Ovary (tissue), 7 donors: ENCODE measurements at regions not wholly inside any gene's neighbourhood (a gene's known extent, or its start where the extent isn't known, plus 50 kb on each side); places are given as distances from the start of the nearest gene placed in this dataset.

Experiments
- DNase-seq, 5 donors: peaks; one replicate each; pipeline ENCODE4 v3.0.0-alpha.2; 2019 to 2020
- H3K27ac ChIP-seq, 2 donors: fragments of 200-600 bp; one replicate each; pipeline versions ENCODE4 v1.5.1 to v1.8.0; 2019 to 2022
- H3K27me3 ChIP-seq: fragments of 200-600 bp; one replicate; pipeline ENCODE4 v1.8.0; 2022
- H3K36me3 ChIP-seq: fragments of 200-600 bp; sonication (generic); one replicate; pipeline ENCODE4 v1.5.1; 2019
- H3K4me1 ChIP-seq: one replicate; pipeline ENCODE4 v1.8.1; 2013; ENCODE audit warnings: mild to moderate bottlenecking, moderate library complexity; ENCODE audit not compliant: insufficient read depth
- H3K4me3 ChIP-seq: fragments of 200-600 bp; sonication (generic); one replicate; pipeline ENCODE4 v1.5.1; 2017
- H3K9me3 ChIP-seq, 2 donors: fragments of 200-600 bp in 1 of 2; sonication (generic) in 1 of 2; one replicate each; pipeline versions ENCODE4 v1.5.1 to v1.8.1; 2013 to 2019; ENCODE audit warnings: mild to moderate bottlenecking in 1 of 2, moderate library complexity in 1 of 2
- EP300 ChIP-seq: sonication (generic); formaldehyde crosslinking; IDR thresholded peaks from one replicate; pipeline ENCODE4 v1.6.1; 2017; ENCODE audit warnings: antibody characterized with exemption
- POLR2A ChIP-seq: fragments of 450-650 bp; IDR thresholded peaks from one replicate; pipeline ENCODE4 v1.6.1; 2017; ENCODE audit warnings: antibody characterized with exemption, mild to moderate bottlenecking, moderate library complexity
- WGBS, 3 donors: extraction: QIAGEN DNeasy Blood & Tissue Kit in 1 of 3; methylation state at CpG; one replicate each; pipeline versions ENCODE4 v1.1.5 to v1.1.7; 2013 to 2017; 5-methylcytosine and 5-hydroxymethylcytosine counted together
- intact Hi-C, 4 donors: fragments of 100-400 bp; cut with DNase I; formaldehyde crosslinking; loops; one replicate each; pipeline versions ENCODE4 v1.11.0 to v1.15.1; 2022 to 2023
- TF ChIP-seq, protein P1 (sequence below), 3 donors: fragments of 450-650 bp in 2 of 3; fragments of 200-600 bp in 1 of 3; IDR thresholded peaks; one replicate each; pipeline versions ENCODE4 v1.5.1 to v1.8.0; 2016 to 2022; ENCODE audit warnings: antibody characterized with exemption in 3 of 3, mild to moderate bottlenecking in 1 of 3
- donor health status: DM: no; HTN: no; CAD: no; lungs with moderate emphysema.
- donor health status: DM: no; HTN: no; CAD: no.
- donor health status: Bipolar disorder and iron deficiency.
- donor health status: DM: no; HTN: no; CAD: no.
- donor health status: DM: yes; HTN: yes; CAD: no.

DNA sequence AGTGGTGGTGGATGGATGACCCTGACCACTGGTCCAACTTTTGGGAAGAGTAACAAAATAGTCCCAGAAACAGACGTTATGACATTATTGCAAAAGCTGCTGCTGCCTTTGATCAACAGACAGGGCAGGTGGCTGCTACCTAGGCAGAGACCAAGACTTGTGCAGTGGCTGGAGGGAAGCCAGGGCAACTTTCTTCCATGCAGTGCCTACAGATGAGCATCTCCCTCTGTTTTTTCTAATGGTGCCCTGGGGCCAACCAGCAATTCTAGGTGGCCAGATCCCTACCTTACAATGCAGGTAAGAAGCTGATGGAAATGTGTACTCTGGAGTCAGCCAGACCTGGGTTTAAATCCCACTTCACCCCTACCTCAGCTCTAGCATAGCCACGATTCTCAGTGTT is 283.1 kb upstream of the POU3F1 start:
- Histone ChIP-seq H3K4me1 (no peaks in the 10 kb centered on the region), H3K36me3 (no peaks in the 10 kb centered on the region), H3K4me3 (no peak overlapping the region), H3K27ac (no peak overlapping the region), H3K27me3 (no peaks in the 10 kb centered on the region), H3K9me3 (no peaks in the 10 kb centered on the region)
- DNase-seq, result no peak
- 30 to 47% (median 44%) methylated on average over 2 of the region's 2 CpGs for WGBS, 3 donors
- intact Hi-C loops, result no loop called here
- no peak for TF ChIP-seq POLR2A
- TF ChIP-seq, protein P1, sequence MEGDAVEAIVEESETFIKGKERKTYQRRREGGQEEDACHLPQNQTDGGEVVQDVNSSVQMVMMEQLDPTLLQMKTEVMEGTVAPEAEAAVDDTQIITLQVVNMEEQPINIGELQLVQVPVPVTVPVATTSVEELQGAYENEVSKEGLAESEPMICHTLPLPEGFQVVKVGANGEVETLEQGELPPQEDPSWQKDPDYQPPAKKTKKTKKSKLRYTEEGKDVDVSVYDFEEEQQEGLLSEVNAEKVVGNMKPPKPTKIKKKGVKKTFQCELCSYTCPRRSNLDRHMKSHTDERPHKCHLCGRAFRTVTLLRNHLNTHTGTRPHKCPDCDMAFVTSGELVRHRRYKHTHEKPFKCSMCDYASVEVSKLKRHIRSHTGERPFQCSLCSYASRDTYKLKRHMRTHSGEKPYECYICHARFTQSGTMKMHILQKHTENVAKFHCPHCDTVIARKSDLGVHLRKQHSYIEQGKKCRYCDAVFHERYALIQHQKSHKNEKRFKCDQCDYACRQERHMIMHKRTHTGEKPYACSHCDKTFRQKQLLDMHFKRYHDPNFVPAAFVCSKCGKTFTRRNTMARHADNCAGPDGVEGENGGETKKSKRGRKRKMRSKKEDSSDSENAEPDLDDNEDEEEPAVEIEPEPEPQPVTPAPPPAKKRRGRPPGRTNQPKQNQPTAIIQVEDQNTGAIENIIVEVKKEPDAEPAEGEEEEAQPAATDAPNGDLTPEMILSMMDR (IDR thresholded peaks at IDR 0.05), result no peak
- TF ChIP-seq EP300, result no peak

DNA sequence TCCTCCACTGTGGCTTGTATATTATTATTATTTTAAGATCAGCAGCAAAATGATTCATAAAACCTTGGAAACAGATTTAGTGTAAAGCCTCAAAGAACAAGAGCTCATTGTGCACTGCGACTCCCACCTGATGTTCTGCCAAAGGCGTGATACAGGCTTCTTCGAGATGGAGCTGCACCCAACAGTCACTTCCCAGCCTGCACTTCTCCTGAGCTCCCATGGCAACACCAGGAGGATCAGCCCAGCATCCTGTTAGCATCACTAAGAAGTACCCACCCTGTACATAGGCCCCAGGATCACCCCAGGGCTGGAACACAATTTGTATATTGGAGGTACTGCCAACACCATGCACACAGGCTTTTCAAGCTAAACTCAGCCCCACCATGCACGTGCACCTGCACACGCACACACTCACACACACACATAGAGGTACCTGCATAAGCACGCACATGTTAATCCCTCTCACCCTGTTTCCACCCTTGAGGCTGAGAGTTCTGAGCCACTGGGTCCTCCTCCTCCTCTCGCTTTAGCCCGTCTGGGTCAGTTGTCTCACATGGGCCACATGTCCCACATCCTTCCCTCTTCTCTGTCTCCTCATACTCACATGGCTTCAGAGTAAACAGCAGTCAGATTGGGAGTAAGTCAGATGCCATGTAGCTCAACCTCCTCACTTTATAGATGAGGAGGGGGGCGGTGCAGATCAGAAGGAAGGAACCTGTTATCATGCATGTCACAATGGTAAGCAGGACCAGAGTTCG is 281.9 kb upstream of the POU3F1 start:
- no peak overlapping the region for H3K4me3 ChIP-seq
- no peak for DNase-seq
- WGBS, 3 donors, result 48 to 60% (median 50%) methylated on average over 10 of the region's 10 CpGs
- H3K27me3 ChIP-seq, result no peaks in the 10 kb centered on the region
- intact Hi-C loops, result no loop called here
- H3K9me3 ChIP-seq, result no peaks in the 10 kb centered on the region
- no peaks in the 10 kb centered on the region for H3K4me1 ChIP-seq
- no peak overlapping the region for H3K27ac ChIP-seq
- TF ChIP-seq POLR2A (no peak), EP300 (no peak)
- TF ChIP-seq, protein P1 (IDR thresholded peaks at IDR 0.05), result no peak
- no peaks in the 10 kb centered on the region for H3K36me3 ChIP-seq

DNA sequence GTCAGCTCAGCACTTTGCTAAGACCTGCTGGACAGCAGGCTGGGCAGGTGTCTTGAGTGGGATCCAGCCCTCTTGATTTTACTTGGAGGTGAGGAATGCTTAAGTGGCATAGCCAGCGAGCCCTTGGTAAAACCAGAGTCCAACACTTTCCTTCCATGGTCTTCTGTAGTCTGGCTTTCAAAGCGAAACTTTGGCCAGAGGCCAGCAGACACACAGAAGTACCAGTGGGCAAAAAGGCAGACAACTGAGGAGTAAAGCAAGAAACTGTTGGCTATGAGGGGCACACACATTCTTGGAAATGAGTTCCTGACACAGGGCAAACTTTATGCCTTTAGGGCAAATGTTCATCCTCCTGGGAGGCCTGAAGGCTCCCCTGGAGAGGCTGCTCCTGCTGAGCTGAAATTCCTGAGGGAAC is 281.0 kb upstream of the POU3F1 start:
- intact Hi-C loops, result no loop called here
- Histone ChIP-seq H3K4me1 (no peaks in the 10 kb centered on the region), H3K27me3 (no peaks in the 10 kb centered on the region), H3K4me3 (no peak overlapping the region), H3K36me3 (no peaks in the 10 kb centered on the region), H3K27ac (no peak overlapping the region), H3K9me3 (no peaks in the 10 kb centered on the region)
- no peak for DNase-seq
- WGBS, 3 donors, result 33 to 64% (median 40%) methylated on average over 2 of the region's 2 CpGs
- TF ChIP-seq EP300, result no peak
- TF ChIP-seq, protein P1 (IDR thresholded peaks at IDR 0.05), result no peak
- no peak for TF ChIP-seq POLR2A

DNA sequence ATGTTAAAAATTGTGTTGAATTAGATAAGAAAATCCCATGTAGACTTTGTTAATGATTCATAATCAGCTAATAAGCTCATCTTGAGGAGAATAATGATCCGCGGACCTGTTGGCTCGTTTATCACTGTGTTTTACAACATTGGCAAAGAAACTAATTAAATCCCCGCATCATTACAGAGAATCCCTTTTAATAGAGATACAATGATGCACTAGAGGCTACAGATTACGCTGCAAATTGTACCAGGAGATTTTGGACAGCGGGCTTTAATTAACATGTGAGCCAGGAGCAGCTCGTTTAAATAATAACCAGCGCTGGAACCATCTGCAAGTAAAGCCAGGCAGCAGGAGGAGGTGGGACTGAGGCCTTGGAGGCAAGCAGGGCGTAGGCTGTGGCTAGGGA is 280.3 kb upstream of the POU3F1 start:
- Histone ChIP-seq H3K9me3 (no peaks in the 10 kb centered on the region), H3K36me3 (no peaks in the 10 kb centered on the region), H3K4me1 (no peaks in the 10 kb centered on the region), H3K4me3 (no peak overlapping the region), H3K27me3 (no peaks in the 10 kb centered on the region), H3K27ac (no peak overlapping the region)
- intact Hi-C loops, result no loop called here
- TF ChIP-seq, protein P1 (IDR thresholded peaks at IDR 0.05), result no peak
- TF ChIP-seq POLR2A (no peak), EP300 (no peak)
- no peak for DNase-seq
- 65 to 80% (median 71%) methylated on average over 9 of the region's 9 CpGs for WGBS, 3 donors
